Endothelial cell (in vitro differentiated cells): ENCODE measurements at regions not wholly inside any gene's neighbourhood (a gene's known extent, or its start where the extent isn't known, plus 50 kb on each side); places are given as distances from the start of the nearest gene placed in this dataset.

Source experiments
- DNase-seq: peaks from one replicate; pipeline ENCODE4 v3.0.0; 2021; ENCODE audit warnings: low spot score
- H3K27ac Mint-ChIP-seq: one replicate; pipeline ENCODE4 v1.8.0; 2021; ENCODE audit warnings: mixed read lengths, inconsistent platforms; ENCODE audit not compliant: unreplicated experiment
- H3K27me3 Mint-ChIP-seq: one replicate; pipeline ENCODE4 v1.8.0; 2021; ENCODE audit warnings: mild to moderate bottlenecking, moderate library complexity, mixed read lengths, inconsistent platforms; ENCODE audit not compliant: unreplicated experiment
- H3K36me3 Mint-ChIP-seq: one replicate; pipeline ENCODE4 v1.8.0; 2021; ENCODE audit warnings: mild to moderate bottlenecking, low read depth, mixed read lengths, inconsistent platforms; ENCODE audit not compliant: unreplicated experiment
- H3K4me1 Mint-ChIP-seq: one replicate; pipeline ENCODE4 v1.8.0; 2021; ENCODE audit warnings: mild to moderate bottlenecking, mixed read lengths, inconsistent platforms; ENCODE audit not compliant: unreplicated experiment
- H3K4me3 Mint-ChIP-seq: one replicate; pipeline ENCODE4 v1.8.0; 2021; ENCODE audit warnings: mild to moderate bottlenecking, mixed read lengths, inconsistent platforms; ENCODE audit not compliant: unreplicated experiment
- H3K9me3 Mint-ChIP-seq: one replicate; pipeline ENCODE4 v1.8.0; 2021; ENCODE audit warnings: mixed read lengths, inconsistent platforms; ENCODE audit not compliant: unreplicated experiment
- CTCF ChIP-seq: fragments of 200-600 bp; sonication (generic); IDR thresholded peaks from one replicate; pipeline ENCODE4 v1.5.0; 2021; ENCODE audit warnings: antibody characterized with exemption; ENCODE audit not compliant: unreplicated experiment

DNA sequence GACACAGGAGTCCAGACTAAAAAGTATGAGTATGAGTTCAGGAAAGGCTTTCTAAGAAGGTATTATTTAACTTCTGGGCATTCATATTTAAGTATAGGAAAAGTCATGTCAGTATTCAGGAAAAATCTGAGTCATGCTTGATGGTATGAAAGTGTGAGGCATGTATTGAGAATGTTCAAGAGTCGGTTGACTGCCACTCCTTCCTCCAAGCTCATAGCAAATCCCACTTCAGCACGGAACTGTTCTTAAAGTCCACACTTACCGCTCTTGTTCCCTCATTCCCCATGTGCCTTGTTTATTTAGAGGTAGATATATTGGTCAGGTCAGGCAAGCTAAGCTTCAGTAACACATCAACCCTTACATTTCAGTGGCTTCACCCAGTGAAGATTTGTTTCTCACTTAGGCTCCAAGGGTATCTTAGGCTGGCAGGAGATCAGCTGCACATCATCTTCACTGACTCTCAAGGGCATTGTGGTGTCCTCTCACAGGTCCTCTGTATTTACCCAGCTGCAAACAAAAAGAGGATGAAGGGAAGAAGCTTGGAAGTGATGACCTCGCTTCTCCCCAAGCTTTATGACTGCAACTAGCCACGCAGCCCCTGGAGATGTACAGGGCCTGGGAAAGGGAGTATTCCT, 1189.2 kb downstream of the EFNB2 start:
- Mint-ChIP-seq H3K27ac (no peak overlapping the region), H3K4me1 (no peaks in the 10 kb centered on the region), H3K4me3 (no peak overlapping the region), H3K9me3 (no peaks in the 10 kb centered on the region), H3K36me3 (no peaks in the 10 kb centered on the region), H3K27me3 (no peaks in the 10 kb centered on the region)
- no peak for TF ChIP-seq CTCF
- no peak for DNase-seq

DNA sequence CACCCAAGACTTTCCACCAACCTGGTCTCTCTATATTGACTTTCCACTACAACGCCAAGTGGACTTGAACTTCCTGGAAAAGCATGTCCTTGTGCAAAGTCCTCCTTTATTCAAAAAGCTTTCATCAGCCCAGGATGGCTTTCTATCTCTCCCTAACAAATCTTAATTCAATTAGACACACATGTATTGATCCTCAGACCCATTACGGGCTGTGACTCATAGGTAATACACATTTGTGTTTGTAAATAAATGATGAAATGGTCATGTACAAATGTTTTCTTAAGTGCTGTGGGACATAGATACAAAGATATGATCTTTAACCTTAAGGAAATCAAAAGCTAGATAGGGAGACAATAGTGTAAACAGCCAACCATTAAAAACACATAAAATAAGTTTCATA, 1189.7 kb downstream of the EFNB2 start:
- Mint-ChIP-seq H3K4me1 (no peaks in the 10 kb centered on the region), H3K27ac (no peak overlapping the region), H3K4me3 (no peak overlapping the region), H3K27me3 (no peaks in the 10 kb centered on the region), H3K36me3 (no peaks in the 10 kb centered on the region), H3K9me3 (no peaks in the 10 kb centered on the region)
- no peak for DNase-seq
- no peak for TF ChIP-seq CTCF

DNA sequence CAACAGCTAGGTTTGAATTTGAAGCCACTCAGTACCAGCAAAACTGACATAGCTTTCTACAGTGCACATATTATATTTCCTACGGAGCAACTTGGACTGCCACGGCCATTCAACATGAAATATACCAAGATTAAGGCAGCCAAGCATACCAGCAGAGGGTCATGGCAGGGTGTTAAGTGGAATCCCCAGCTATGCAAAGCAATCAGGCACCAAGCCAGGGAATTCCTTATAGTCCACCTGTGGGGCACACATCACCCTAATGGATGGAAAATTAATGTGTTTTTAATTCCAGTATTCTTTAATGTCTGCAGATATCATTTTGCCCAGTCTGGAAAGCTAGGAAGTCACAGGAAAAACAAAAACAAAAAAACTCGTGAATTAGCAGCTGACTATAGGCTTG, 1190.3 kb downstream of the EFNB2 start:
- H3K9me3 Mint-ChIP-seq: no peaks in the 10 kb centered on the region
- no peaks in the 10 kb centered on the region for H3K4me1 Mint-ChIP-seq
- no peak for DNase-seq
- no peak overlapping the region for H3K27ac Mint-ChIP-seq
- H3K27me3 Mint-ChIP-seq: no peaks in the 10 kb centered on the region
- H3K36me3 Mint-ChIP-seq: no peaks in the 10 kb centered on the region
- no peak overlapping the region for H3K4me3 Mint-ChIP-seq
- TF ChIP-seq CTCF: no peak

DNA sequence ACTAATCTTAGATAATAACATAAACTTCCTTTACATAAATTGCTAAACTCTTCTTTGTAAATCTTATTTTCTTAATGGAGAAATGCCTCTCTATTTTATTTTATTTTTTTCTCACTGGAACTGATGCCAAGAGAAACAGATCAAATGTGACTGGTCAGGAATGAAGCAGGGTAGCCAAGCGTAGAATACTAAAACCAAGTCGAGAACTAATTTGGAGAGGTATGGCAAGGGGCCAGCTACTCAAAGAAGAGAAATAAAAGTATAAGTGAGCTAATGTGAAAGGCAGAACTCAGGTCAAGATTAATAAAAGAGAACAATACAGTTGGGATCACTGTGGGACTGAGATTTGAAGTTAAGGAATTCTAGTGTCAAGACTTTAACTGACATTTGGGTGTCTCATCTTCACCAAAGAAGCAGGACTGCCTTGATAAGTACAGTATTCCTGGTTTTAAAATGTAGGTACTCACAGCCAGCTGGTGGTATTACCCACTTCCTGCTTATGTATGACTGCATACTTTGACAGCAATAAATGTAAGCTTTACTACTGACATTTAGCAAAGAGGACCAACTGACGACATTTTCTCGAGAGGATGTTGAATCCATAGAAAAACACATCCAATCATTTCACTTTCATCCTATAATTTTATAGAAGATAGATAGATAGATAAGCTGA, 1192.2 kb downstream of the EFNB2 start:
- no peaks in the 10 kb centered on the region for H3K27me3 Mint-ChIP-seq
- H3K36me3 Mint-ChIP-seq: no peaks in the 10 kb centered on the region
- H3K4me3 Mint-ChIP-seq: no peak overlapping the region
- no peak for TF ChIP-seq CTCF
- no peaks in the 10 kb centered on the region for H3K4me1 Mint-ChIP-seq
- no peaks in the 10 kb centered on the region for H3K9me3 Mint-ChIP-seq
- DNase-seq: no peak
- H3K27ac Mint-ChIP-seq: no peak overlapping the region

DNA sequence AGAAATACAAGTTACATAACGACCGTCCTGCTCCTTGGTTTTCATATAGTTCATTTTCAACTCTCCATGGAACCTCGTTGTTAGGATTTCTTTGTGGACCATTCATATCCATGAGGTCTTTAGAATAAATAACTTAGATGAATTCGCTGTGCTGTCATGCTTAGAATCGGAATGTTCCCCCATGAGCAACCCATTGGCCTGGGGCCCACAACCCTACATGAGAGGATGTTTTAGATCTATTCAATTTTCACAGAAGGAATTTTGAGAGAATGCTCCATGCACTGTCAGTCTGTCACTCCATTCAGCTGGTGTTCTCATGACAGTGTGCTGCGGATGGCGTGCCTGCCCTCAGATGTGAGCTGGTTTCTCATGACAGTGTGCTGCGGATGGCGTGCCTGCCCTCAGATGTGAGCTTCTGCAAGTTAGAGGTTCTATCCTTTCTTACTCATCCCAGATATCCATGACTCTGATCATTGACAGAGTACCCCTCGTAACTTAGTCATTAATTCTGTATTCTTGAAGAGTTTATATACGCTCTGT, 1193.1 kb downstream of the EFNB2 start:
- TF ChIP-seq CTCF: no peak
- H3K27me3 Mint-ChIP-seq: no peaks in the 10 kb centered on the region

More for the DNA sequence above, 1193.1 kb downstream of the EFNB2 start:
- no peaks in the 10 kb centered on the region for H3K4me1 Mint-ChIP-seq
- H3K27ac Mint-ChIP-seq: no peak overlapping the region
- H3K36me3 Mint-ChIP-seq: no peaks in the 10 kb centered on the region
- H3K9me3 Mint-ChIP-seq: no peaks in the 10 kb centered on the region
- H3K4me3 Mint-ChIP-seq: no peak overlapping the region
- DNase-seq: no peak
